Neutrophil (primary cell): ENCODE measurements at regions not wholly inside any gene's neighbourhood (a gene's known extent, or its start where the extent isn't known, plus 50 kb on each side); places are given as distances from the start of the nearest gene placed in this dataset.

Source experiments
- H3K27ac ChIP-seq: fragments of 200-600 bp; sonication (generic); 2 replicates; pipeline ENCODE4 v1.5.1; 2016; ENCODE audit warnings: mild to moderate bottlenecking, moderate library complexity
- H3K27me3 ChIP-seq: fragments of 200-600 bp; sonication (generic); 2 replicates; pipeline ENCODE4 v1.6.0; 2016; ENCODE audit warnings: mild to moderate bottlenecking
- H3K36me3 ChIP-seq: fragments of 200-600 bp; sonication (generic); 2 replicates; pipeline ENCODE4 v1.5.1; 2017
- H3K4me1 ChIP-seq, 2 experiments: fragments of 200-600 bp in 1 of 2; sonication (generic) in 1 of 2; 1 replicate in 1 of 2; 2 replicates in 1 of 2; pipeline versions ENCODE4 v1.5.1 to v1.6.1; 2013 to 2016; ENCODE audit warnings: low read depth in 1 of 2, low read length in 1 of 2, mild to moderate bottlenecking in 1 of 2, moderate library complexity in 1 of 2; ENCODE audit not compliant: control insufficient read depth in 1 of 2, insufficient read depth in 1 of 2
- H3K4me3 ChIP-seq, 2 experiments: fragments of 200-600 bp in 1 of 2; sonication (generic) in 1 of 2; 1 replicate in 1 of 2; 2 replicates in 1 of 2; pipeline ENCODE4 v1.5.1; 2013 to 2016; ENCODE audit warnings: low read depth in 1 of 2, low read length in 1 of 2, mild to moderate bottlenecking in 1 of 2, moderate library complexity in 1 of 2
- H3K9me3 ChIP-seq: fragments of 200-600 bp; sonication (generic); 2 replicates; pipeline ENCODE4 v1.5.1; 2016
- CTCF ChIP-seq: fragments of 200-600 bp; sonication (generic); IDR thresholded peaks from 2 replicates; pipeline ENCODE4 v1.5.1; 2016; ENCODE audit warnings: antibody characterized with exemption

GRCh38 chr7:25032774-25033743 lies 53.1 kb upstream of the OSBPL3 start:
- Histone ChIP-seq H3K4me1 (no peaks in the 10 kb centered on the region), H3K9me3 (no peaks in the 10 kb centered on the region), H3K4me3 (no peak overlapping the region), H3K36me3 (no peaks in the 10 kb centered on the region), H3K27ac (no peak overlapping the region), H3K27me3 (no peaks in the 10 kb centered on the region)
- no peak for TF ChIP-seq CTCF

DNA sequence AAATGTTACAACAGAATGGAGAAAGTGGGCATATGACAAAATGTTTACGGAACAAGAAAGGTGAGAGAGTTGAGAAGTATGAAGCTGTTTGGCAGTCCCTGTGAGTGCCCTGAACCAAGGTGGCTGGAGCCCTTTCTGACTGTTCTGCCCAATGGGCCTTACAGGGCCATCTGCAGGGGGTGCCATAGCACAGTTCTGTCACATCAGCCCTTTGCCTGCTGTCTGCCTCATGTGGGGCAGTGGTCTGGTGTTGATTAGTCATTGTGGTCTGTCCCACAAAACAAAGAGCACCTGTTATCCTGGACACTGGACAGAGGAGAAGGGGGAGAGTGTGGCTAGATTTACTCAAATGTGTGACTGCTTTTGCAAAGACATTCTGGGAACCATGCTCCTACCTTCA lies 51.5 kb upstream of the OSBPL3 start:
- Histone ChIP-seq H3K9me3 (no peaks in the 10 kb centered on the region), H3K36me3 (no peaks in the 10 kb centered on the region), H3K27me3 (no peaks in the 10 kb centered on the region), H3K4me3 (no peak overlapping the region), H3K27ac (no peak overlapping the region), H3K4me1 (no peaks in the 10 kb centered on the region)
- no peak for TF ChIP-seq CTCF

DNA sequence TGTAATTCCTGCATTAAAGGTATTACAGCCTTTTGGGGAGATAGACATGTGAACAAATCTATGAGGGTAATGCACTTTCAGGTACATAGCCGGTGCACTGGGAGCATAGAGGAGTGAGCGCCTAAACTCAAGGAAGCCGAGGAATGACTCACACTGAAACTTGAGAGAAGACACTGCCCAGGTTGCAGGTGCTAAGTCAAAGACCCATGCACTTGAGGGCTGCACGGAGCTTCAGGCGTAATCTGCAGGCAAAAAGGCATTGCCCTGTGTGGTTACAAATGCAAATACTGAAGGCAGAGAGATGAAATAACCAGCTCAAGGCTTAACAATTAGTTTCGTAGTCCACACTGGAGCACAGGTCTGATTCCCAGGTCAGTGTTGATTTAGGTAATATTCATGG lies 51.0 kb upstream of the OSBPL3 start:
- Histone ChIP-seq H3K4me1 (no peaks in the 10 kb centered on the region), H3K9me3 (no peaks in the 10 kb centered on the region), H3K27ac (no peak overlapping the region), H3K36me3 (no peaks in the 10 kb centered on the region), H3K27me3 (no peaks in the 10 kb centered on the region), H3K4me3 (no peak overlapping the region)
- TF ChIP-seq CTCF: no peak
